ENCODE measurements at regions not wholly inside any gene's neighbourhood (a gene's known extent, or its start where the extent isn't known, plus 50 kb on each side); places are given as distances from the start of the nearest gene placed in this dataset.

DNA sequence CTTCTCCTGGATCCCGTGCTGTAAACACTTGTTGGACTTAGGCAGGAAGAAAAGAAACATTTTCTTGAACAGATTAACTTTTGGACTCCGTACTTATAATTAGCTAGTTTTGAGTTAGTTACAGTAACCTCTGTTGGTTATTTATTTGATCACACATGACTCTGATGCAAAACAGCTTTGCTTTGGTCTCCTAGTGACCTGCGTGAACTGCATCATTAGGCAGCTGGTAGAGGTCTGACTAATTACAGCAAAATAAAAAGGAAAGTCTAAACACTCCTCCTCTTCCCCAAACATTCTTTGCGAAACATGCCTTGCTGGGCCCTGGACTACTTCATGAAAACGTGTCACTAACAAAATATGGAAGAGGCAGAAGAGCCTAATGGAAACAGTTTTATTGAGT lies 61.1 kb upstream of the ZFP64 start:
- TF ChIP-seq, protein P1, sequence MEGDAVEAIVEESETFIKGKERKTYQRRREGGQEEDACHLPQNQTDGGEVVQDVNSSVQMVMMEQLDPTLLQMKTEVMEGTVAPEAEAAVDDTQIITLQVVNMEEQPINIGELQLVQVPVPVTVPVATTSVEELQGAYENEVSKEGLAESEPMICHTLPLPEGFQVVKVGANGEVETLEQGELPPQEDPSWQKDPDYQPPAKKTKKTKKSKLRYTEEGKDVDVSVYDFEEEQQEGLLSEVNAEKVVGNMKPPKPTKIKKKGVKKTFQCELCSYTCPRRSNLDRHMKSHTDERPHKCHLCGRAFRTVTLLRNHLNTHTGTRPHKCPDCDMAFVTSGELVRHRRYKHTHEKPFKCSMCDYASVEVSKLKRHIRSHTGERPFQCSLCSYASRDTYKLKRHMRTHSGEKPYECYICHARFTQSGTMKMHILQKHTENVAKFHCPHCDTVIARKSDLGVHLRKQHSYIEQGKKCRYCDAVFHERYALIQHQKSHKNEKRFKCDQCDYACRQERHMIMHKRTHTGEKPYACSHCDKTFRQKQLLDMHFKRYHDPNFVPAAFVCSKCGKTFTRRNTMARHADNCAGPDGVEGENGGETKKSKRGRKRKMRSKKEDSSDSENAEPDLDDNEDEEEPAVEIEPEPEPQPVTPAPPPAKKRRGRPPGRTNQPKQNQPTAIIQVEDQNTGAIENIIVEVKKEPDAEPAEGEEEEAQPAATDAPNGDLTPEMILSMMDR (conservative IDR thresholded peaks at IDR 0.05; ENCODE audit: low read depth), result no peak
- ChIA-PET CTCF (interaction anchor here (0.6 kb wide), 1 partner anchor 116 kb away, joined by 5 read pairs; no protein-coding TSS in a partner anchor), POLR2A (ENCODE audit: low non-redundant PET) (no interaction called here)
- H3K27ac ChIP-seq, result no peak overlapping the region
- no peak for DNase-seq (ENCODE audit: low spot score)

DNA sequence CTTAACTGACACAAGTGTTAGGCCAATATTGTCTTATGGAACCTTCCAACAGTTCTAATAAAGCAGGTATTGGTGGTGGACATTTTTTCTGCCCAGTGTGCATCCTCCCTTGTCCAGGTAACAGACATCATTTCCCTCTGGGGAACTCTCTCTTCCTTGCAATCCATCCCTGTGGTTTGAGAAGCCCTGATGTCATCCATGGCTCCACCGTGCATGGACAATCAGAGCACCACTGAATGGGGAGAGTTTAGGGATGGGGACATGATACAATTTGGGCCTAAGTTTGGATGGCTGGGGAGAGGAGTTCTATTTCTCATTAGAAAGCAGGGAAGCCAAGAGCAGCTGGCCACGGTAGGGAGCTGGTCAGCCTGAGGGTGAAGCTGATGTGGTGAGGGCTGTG lies 60.2 kb upstream of the ZFP64 start:
- TF ChIP-seq, protein P1 (conservative IDR thresholded peaks at IDR 0.05; ENCODE audit: low read depth), result no peak
- no peak overlapping the region for H3K27ac ChIP-seq
- POLR2A ChIA-PET (ENCODE audit: low non-redundant PET), result no interaction called here
- CTCF ChIA-PET, result interaction anchor here (0.6 to 0.8 kb wide), 2 partner anchors 9 to 117 kb away, joined by 4 to 5 read pairs; no protein-coding TSS in a partner anchor
- no peak for DNase-seq (ENCODE audit: low spot score)

DNA sequence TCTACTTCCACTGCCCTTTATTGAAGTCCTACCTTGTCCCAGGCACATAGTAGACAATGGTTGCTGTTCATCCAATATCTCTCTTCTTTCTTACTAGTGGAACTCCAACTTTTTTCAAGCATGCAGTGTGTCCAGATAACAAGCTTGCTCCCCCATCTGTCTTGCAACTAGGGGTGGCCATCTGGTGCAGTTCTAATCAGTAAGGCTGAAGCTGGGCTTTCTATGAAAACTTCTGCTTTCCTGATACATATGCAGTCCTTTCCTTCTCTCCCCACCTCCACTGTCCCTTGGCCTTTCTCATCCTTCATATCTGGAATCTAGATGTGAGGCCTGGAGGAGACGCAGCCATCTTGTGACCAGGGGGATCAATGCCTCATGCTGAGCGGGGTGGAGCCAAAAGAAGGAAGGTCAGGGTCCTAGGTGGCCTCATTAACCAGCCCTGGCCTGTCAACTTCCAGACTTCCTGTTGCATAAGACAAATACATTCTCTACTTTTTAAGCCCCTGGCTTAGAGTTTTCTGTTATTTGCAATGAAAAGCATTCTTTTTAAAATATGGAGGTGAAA lies 59.6 kb upstream of the ZFP64 start:
- ChIA-PET POLR2A (ENCODE audit: low non-redundant PET) (no interaction called here), CTCF (interaction anchor here (0.5 to 0.9 kb wide), 3 partner anchors 9 to 1131 kb away, joined by 3 read pairs; no protein-coding TSS in a partner anchor)
- no peak for DNase-seq (ENCODE audit: low spot score)
- H3K27ac ChIP-seq, result no peak overlapping the region
- TF ChIP-seq, protein P1 (conservative IDR thresholded peaks at IDR 0.05; ENCODE audit: low read depth), result no peak

DNA sequence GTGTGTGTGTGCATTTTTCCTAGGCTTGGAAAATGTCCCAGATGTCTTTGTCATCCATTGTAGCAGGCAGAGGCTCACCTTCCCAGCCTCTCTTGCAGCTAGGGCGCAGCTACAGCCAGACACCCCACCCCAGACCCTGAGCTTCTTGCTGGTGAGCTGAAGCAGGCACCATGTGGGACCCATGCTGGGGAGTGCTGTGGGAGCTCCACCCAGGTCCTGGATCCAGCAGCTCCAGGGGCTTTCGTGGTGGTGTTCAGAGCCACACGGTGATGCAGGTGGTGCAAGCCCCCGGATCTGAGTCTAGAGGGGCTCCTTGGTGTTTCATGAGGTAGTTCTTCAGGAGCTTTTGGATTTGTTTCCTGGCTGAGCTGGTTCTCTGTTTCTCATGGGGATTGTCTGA lies 56.0 kb upstream of the ZFP64 start:
- ChIA-PET CTCF (interaction anchor here (0.6 to 1.0 kb wide), 2 partner anchors 14 to 120 kb away, joined by 3 read pairs; no protein-coding TSS in a partner anchor), POLR2A (ENCODE audit: low non-redundant PET) (interaction anchor here (0.7 kb wide), 1 partner anchor 9 kb away, joined by 3 read pairs; no protein-coding TSS in a partner anchor)
- TF ChIP-seq, protein P1 (conservative IDR thresholded peaks at IDR 0.05; ENCODE audit: low read depth), result no peak
- no peak for DNase-seq (ENCODE audit: low spot score)
- no peak overlapping the region for H3K27ac ChIP-seq

DNA sequence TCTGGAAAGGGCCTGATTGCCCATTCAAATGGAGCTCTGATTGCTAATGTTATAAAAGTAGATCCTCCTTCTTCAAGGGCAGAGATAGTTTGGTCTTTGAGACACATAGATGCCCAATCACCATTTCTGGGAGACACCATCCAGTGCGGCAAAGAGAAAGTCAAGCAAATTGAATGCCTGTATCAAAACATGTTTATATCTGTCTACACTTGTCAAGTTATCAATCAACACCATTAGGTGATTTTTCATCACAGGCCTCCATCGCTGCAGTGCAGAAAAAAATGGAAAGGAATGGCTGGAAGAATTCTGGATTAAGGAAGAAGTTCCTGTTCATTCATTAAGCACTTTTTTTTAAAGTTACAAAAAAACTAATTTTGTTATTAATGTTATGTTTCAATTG lies 54.8 kb upstream of the ZFP64 start:
- CTCF ChIA-PET, result interaction anchor here (0.5 to 0.6 kb wide), 5 partner anchors 8 to 185 kb away, joined by 3 to 7 read pairs (median 5); no protein-coding TSS in a partner anchor
- no peak for DNase-seq (ENCODE audit: low spot score)
- no peak overlapping the region for H3K27ac ChIP-seq
- TF ChIP-seq, protein P1 (conservative IDR thresholded peaks at IDR 0.05; ENCODE audit: low read depth), result no peak
- POLR2A ChIA-PET (ENCODE audit: low non-redundant PET), result no interaction called here

DNA sequence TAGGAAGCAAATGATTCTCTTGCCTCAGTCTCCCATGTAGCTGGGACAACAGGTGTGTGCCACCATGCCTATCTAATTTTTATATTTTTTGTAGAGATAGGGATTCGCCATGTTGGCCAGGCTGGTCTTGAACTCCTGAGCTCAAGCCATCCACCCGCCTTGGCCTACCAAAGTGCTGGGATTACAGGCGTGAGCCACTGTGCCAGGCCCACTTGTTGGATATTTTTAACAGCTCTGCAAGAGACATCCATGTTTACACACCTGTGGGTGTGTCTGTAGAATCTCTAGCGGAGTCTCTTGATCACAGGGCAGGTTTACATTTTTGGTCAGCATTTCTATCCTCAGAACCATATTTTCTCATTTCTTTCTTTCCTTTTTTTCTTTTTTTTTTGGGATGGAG lies 53.1 kb upstream of the ZFP64 start:
- ChIA-PET CTCF (interaction anchor here (0.6 kb wide), 1 partner anchor 17 kb away, joined by 3 read pairs; no protein-coding TSS in a partner anchor), POLR2A (ENCODE audit: low non-redundant PET) (no interaction called here)
- H3K27ac ChIP-seq, result no peak overlapping the region
- DNase-seq (ENCODE audit: low spot score), result no peak
- TF ChIP-seq, protein P1 (conservative IDR thresholded peaks at IDR 0.05; ENCODE audit: low read depth), result no peak

Measured in RWPE1 (cell line).